Vagina (tissue), 2 donors: ENCODE measurements at regions not wholly inside any gene's neighbourhood (a gene's known extent, or its start where the extent isn't known, plus 50 kb on each side); places are given as distances from the start of the nearest gene placed in this dataset.

Source experiments
- DNase-seq, 2 donors: peaks; one replicate each; pipeline ENCODE4 v3.0.0-alpha.2; 2017; ENCODE audit errors: extremely low spot score in 2 of 2
- H3K27ac ChIP-seq: fragments of 200-600 bp; sonication (generic); one replicate; pipeline ENCODE4 v1.5.1; 2019
- H3K27me3 ChIP-seq: fragments of 200-600 bp; sonication (generic); one replicate; pipeline ENCODE4 v1.5.1; 2019
- H3K36me3 ChIP-seq, 2 donors: fragments of 200-600 bp; sonication (generic); one replicate each; pipeline ENCODE4 v1.5.1; 2017 to 2019
- H3K4me1 ChIP-seq: fragments of 200-600 bp; sonication (generic); one replicate; pipeline ENCODE4 v1.5.1; 2019
- H3K4me3 ChIP-seq, 2 donors: fragments of 200-600 bp; sonication (generic); 1 replicate in 1 of 2; 2 replicates in 1 of 2; pipeline ENCODE4 v1.5.1; 2016 to 2019
- H3K9me3 ChIP-seq: fragments of 200-600 bp; sonication (generic); one replicate; pipeline ENCODE4 v1.5.1; 2019
- POLR2A ChIP-seq, 2 donors: fragments of 450-650 bp; IDR thresholded peaks; one replicate each; pipeline ENCODE4 v1.6.1; 2017; ENCODE audit warnings: antibody characterized with exemption in 2 of 2, mild to moderate bottlenecking in 2 of 2, moderate library complexity in 2 of 2
- POLR2AphosphoS5 ChIP-seq, 2 donors: sonication (generic); formaldehyde crosslinking; IDR thresholded peaks; one replicate each; pipeline ENCODE4 v1.9.0; 2017; ENCODE audit warnings: antibody characterized with exemption in 2 of 2, mild to moderate bottlenecking in 2 of 2, low read depth in 1 of 2; ENCODE audit not compliant: insufficient read depth in 1 of 2
- intact Hi-C: fragments of 100-400 bp; cut with DNase I; formaldehyde crosslinking; loops from one replicate; pipeline ENCODE4 v1.15.1; 2023
- TF ChIP-seq, protein P1 (sequence below), 3 experiments: fragments of 450-650 bp in 2 of 3; fragments of 200-600 bp in 1 of 3; sonication (generic) in 1 of 3; IDR thresholded peaks; one replicate each; pipeline ENCODE4 v1.5.1; 2017 to 2019; ENCODE audit warnings: antibody characterized with exemption in 3 of 3, mild to moderate bottlenecking in 2 of 3, moderate library complexity in 2 of 3

DNA sequence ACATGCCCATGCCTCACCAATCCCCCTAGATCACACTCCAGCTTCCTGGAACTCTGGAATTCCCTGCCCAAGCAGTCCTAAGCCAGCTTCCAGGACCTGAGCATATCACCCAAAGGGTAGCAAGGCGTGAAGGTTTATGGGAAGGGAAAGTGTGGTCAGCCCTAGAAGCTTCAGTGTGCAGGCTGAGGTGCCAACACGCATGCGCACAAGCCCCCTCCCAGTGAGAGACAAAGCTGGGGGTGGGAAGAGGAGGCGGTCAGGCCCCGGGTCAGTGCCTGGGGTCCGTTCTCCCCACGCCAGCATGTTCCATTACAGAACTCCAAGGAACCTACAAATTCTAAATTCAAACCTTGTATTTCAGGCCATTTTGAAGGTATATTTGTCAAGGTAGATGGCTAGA is 103.6 kb upstream of the C7orf33 start:
- TF ChIP-seq POLR2A (IDR thresholded peaks at IDR 0.05) (no peak), POLR2AphosphoS5 (IDR thresholded peaks at IDR 0.05; ENCODE audit: insufficient read depth in 1 of 2, low read depth in 1 of 2) (no peak)
- TF ChIP-seq, protein P1, sequence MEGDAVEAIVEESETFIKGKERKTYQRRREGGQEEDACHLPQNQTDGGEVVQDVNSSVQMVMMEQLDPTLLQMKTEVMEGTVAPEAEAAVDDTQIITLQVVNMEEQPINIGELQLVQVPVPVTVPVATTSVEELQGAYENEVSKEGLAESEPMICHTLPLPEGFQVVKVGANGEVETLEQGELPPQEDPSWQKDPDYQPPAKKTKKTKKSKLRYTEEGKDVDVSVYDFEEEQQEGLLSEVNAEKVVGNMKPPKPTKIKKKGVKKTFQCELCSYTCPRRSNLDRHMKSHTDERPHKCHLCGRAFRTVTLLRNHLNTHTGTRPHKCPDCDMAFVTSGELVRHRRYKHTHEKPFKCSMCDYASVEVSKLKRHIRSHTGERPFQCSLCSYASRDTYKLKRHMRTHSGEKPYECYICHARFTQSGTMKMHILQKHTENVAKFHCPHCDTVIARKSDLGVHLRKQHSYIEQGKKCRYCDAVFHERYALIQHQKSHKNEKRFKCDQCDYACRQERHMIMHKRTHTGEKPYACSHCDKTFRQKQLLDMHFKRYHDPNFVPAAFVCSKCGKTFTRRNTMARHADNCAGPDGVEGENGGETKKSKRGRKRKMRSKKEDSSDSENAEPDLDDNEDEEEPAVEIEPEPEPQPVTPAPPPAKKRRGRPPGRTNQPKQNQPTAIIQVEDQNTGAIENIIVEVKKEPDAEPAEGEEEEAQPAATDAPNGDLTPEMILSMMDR (IDR thresholded peaks at IDR 0.05) = no peak
- intact Hi-C loops = no loop called here
- Histone ChIP-seq H3K4me3 (no peak overlapping the region), H3K4me1 (no peaks in the 10 kb centered on the region), H3K27ac (no peak overlapping the region), H3K27me3 (no peaks in the 10 kb centered on the region), H3K36me3 (no peaks in the 10 kb centered on the region), H3K9me3 (no peaks in the 10 kb centered on the region)
- no peak for DNase-seq

DNA sequence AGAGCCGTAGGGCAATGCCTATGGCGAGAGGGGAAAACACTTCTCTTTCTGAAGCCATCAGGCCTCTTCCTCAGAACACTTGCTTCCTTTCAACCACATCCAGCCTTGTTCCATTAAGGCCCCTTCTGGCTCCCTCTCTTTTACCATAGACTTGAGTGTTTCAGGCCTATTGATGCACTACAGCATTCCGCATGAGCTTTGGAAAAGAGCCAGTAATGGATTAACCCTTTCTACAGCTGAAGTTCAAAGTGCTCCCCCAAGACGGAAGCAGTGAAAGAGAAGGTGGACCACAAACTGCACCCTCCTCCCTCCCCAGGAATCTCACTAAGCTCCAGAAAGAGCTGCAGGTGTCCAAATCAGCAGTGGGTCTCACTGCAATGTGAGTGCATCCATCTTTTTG is 102.7 kb upstream of the C7orf33 start:
- TF ChIP-seq POLR2A (IDR thresholded peaks at IDR 0.05) = no peak
- TF ChIP-seq, protein P1 (IDR thresholded peaks at IDR 0.05) = no peak
- no peaks in the 10 kb centered on the region for H3K4me1 ChIP-seq
- no peaks in the 10 kb centered on the region for H3K27me3 ChIP-seq
- no peak overlapping the region for H3K27ac ChIP-seq
- no peaks in the 10 kb centered on the region for H3K36me3 ChIP-seq
- DNase-seq = no peak
- no peak overlapping the region for H3K4me3 ChIP-seq
- intact Hi-C loops = no loop called here
- no peaks in the 10 kb centered on the region for H3K9me3 ChIP-seq

- no peaks in the 10 kb centered on the region for H3K4me1 ChIP-seq
- no peak overlapping the region for H3K27ac ChIP-seq
- no peaks in the 10 kb centered on the region for H3K36me3 ChIP-seq
- TF ChIP-seq, protein P1 (IDR thresholded peaks at IDR 0.05) = no peak
- TF ChIP-seq POLR2AphosphoS5 (IDR thresholded peaks at IDR 0.05; ENCODE audit: insufficient read depth in 1 of 2, low read depth in 1 of 2) = no peak
- TF ChIP-seq POLR2A (IDR thresholded peaks at IDR 0.05) = no peak
- intact Hi-C loops = no loop called here
- H3K27me3 ChIP-seq = no peaks in the 10 kb centered on the region
- H3K4me3 ChIP-seq = no peak overlapping the region
- H3K9me3 ChIP-seq = no peaks in the 10 kb centered on the region
- DNase-seq = no peak
Observed at GRCh38 chr7:148489678-148490077, 100.9 kb upstream of the C7orf33 start.

- no peak for TF ChIP-seq POLR2AphosphoS5 (IDR thresholded peaks at IDR 0.05; ENCODE audit: insufficient read depth in 1 of 2, low read depth in 1 of 2)
- TF ChIP-seq, protein P1 (IDR thresholded peaks at IDR 0.05) = no peak
- no peak for TF ChIP-seq POLR2A (IDR thresholded peaks at IDR 0.05)
- no peaks in the 10 kb centered on the region for H3K27me3 ChIP-seq
- no peak overlapping the region for H3K4me3 ChIP-seq
- no peak overlapping the region for H3K27ac ChIP-seq
- no peaks in the 10 kb centered on the region for H3K36me3 ChIP-seq
- no peaks in the 10 kb centered on the region for H3K9me3 ChIP-seq
- no peaks in the 10 kb centered on the region for H3K4me1 ChIP-seq
- DNase-seq = no peak
- intact Hi-C loops = no loop called here
Observed at GRCh38 chr7:148492157-148492860, 98.3 kb upstream of the C7orf33 start.

GRCh38 chr7:148495605-148496004 is 95.0 kb upstream of the C7orf33 start:
- intact Hi-C loops = no loop called here
- Histone ChIP-seq H3K27me3 (no peaks in the 10 kb centered on the region), H3K9me3 (no peaks in the 10 kb centered on the region), H3K4me3 (no peak overlapping the region), H3K27ac (no peak overlapping the region), H3K36me3 (no peaks in the 10 kb centered on the region), H3K4me1 (no peaks in the 10 kb centered on the region)
- TF ChIP-seq POLR2AphosphoS5 (IDR thresholded peaks at IDR 0.05; ENCODE audit: insufficient read depth in 1 of 2, low read depth in 1 of 2) = no peak
- no peak for DNase-seq
